PC-9 (cell line): ENCODE measurements at regions not wholly inside any gene's neighbourhood (a gene's known extent, or its start where the extent isn't known, plus 50 kb on each side); places are given as distances from the start of the nearest gene placed in this dataset.

ENCODE experiments used
- EZH2 ChIP-seq: fragments of 200-600 bp; sonication (generic); IDR thresholded peaks from 2 replicates; pipeline ENCODE4 v1.8.0; 2017; ENCODE audit warnings: antibody characterized with exemption, low read depth
- TF ChIP-seq, protein P1 (sequence below): fragments of 200-600 bp; sonication (generic); conservative IDR thresholded peaks from 2 replicates; pipeline ENCODE4 v1.6.1; 2017; ENCODE audit warnings: mixed run types, antibody characterized with exemption, mild to moderate bottlenecking, moderate library complexity

DNA sequence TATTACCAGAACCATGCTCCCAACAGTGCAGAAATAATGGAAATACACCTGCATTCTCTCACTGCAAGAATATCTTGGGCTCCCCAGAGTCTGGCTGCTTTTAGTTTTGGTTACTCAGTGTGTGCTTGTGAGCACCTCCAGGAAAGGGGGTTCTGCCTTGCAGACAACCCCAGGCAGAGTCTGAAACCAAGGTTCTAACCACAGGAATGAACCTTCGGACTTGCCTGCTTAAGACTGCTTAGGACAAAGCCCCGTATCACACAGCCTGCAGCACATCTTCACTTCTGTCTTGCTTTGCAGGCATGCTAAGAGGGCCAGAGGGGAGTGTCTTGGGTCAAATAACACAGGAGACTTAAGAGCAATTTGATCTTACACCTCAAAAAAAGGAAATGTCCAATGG, 94.8 kb upstream of the SPATA31C2 start:
- TF ChIP-seq, protein P1, sequence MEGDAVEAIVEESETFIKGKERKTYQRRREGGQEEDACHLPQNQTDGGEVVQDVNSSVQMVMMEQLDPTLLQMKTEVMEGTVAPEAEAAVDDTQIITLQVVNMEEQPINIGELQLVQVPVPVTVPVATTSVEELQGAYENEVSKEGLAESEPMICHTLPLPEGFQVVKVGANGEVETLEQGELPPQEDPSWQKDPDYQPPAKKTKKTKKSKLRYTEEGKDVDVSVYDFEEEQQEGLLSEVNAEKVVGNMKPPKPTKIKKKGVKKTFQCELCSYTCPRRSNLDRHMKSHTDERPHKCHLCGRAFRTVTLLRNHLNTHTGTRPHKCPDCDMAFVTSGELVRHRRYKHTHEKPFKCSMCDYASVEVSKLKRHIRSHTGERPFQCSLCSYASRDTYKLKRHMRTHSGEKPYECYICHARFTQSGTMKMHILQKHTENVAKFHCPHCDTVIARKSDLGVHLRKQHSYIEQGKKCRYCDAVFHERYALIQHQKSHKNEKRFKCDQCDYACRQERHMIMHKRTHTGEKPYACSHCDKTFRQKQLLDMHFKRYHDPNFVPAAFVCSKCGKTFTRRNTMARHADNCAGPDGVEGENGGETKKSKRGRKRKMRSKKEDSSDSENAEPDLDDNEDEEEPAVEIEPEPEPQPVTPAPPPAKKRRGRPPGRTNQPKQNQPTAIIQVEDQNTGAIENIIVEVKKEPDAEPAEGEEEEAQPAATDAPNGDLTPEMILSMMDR = no peak
- TF ChIP-seq EZH2 = no peak
